GM19023 (cell line): ENCODE measurements at regions not wholly inside any gene's neighbourhood (a gene's known extent, or its start where the extent isn't known, plus 50 kb on each side); places are given as distances from the start of the nearest gene placed in this dataset.
"Not testable (repeated sequence)": the region's sequence is repeated elsewhere in the genome, so short reads cannot be mapped to it uniquely, and the experiment has no call there.

Experiments
- ATAC-seq: cut with Tn5 transposase; IDR thresholded peaks from one replicate; pipeline ENCODE4 v1.9.1; 2021; ENCODE audit warnings: mild to moderate bottlenecking, moderate library complexity; ENCODE audit not compliant: unreplicated experiment

DNA sequence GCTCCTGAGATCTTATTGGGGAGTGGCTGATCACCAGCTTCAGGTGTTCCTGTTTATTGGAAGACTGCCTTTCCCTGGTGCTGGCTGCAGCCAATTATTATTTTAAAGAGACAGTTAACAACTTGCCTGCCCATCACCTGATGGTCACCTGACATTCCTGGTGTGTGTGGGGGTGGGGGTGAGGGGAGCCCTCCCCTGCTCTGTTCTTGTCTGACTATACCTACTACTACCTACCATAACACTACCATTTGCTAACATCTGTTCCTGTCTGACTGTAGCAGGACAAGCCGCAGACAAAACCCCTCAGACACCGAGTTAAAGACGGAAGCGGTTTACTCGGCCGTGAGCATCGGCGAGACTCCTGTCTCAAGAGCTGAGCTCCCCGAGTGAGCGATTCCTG lies 54.9 kb upstream of the NBPF3 start:
- no peak for ATAC-seq

DNA sequence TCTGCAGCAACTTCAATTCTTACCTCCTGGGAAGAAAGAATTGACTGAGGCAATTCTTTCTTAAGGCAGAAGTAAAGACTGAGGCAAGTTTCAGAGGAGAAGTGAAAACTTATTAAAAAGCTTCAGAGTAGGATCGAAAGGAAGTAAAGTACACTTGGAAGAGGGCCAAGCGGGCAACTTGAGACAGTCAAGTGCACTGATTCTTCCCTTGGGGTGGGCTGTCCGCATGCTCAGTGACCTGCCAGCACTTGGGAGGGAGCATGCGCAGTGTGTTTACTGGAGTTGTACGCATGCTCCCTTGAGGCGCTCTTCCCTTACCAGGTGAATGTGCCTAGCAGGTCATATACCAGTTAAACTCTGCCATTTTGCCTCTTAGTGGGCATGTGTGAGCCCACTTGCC lies 55.3 kb upstream of the NBPF3 start:
- no peak for ATAC-seq

GRCh38 chr1:21383785-21384401 lies 56.0 kb upstream of the NBPF3 start:
- no peak for ATAC-seq

DNA sequence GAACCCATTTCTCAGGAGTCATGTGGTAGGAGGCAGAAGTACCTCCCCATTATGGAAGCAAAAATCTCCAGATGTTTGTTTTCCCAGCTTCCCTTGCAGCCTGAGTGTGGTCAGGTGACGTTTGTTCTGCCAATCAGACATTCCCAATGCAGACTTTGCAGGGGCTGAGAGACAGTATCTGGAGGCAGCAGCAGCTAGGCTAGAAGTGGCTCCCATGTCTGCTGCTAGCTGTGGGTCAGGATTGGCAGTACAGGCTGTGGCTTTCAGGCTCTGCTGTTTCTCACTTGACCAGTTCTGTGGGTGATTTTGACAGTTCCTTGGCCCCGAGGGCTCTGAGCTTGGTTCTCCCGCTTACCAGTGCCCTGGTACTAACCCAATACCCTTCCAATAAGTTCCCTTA lies 58.6 kb upstream of the NBPF3 start:
- no peak for ATAC-seq

- not testable (repeated sequence) for ATAC-seq
Observed at GRCh38 chr1:21380147-21380546, 59.8 kb upstream of the NBPF3 start.

GRCh38 chr1:21379571-21379970 lies 60.4 kb upstream of the NBPF3 start:
- no peak for ATAC-seq

GRCh38 chr1:21378705-21379494 lies 61.0 kb upstream of the NBPF3 start:
- ATAC-seq = no peak

GRCh38 chr1:21372383-21372782 lies 67.6 kb upstream of the NBPF3 start:
- no peak for ATAC-seq

DNA sequence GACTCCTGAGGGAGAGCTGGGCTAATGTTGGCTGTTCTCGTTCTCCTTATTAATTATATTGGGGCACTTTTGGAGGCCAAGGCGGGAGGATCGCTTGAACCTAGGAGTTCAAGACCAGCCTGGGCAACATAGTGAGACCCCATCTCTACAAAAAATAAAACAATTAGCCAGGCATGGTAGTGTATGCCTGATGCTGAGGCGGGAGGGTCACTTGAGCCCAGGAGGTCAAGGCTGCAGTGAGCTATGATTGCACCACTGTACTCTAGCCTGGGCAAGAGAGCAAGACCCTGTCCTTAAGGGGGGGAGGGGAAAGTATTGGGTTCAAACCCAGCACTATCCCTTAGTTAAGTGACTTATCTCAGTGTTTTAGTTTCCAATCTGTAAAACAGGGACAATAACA lies 70.0 kb upstream of the NBPF3 start:
- ATAC-seq = no peak

DNA sequence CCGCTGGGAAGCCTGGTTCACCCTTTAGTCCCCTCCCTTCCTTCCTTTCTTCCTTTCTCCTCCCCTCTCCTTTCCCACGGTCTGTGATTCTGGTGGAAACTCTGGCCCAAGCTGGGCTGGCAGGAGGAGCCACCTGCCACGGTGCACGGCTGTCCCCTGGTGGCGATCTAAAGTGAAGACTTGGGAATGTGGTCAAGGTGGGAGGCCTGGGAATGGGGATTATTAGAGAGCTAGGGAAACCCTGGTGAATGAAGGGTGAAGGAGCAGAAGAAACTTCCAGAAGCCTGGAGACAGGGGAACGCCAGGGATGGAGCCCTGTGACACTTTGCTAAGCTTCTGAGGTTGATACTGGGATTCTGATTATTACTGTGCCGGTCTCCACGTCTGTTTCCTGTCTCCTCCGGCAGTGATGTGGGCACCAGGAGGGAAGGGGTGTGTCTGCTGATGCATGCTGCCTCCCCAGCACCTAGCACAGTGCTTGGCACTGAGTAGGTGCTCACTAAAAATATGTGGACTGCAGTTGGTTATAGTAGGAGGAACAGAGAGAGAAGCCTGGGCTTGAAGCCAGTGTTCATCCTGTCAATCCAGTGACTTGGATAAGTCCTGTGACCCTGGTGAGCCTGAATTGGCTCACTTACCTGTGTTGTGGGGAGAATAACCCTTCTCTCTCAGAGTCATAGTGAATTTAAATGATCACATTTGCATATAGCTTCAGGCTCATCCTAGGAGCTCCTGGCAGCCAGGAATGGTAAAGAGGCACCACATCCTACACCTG lies 71.2 kb upstream of the NBPF3 start:
- ATAC-seq = no peak

DNA sequence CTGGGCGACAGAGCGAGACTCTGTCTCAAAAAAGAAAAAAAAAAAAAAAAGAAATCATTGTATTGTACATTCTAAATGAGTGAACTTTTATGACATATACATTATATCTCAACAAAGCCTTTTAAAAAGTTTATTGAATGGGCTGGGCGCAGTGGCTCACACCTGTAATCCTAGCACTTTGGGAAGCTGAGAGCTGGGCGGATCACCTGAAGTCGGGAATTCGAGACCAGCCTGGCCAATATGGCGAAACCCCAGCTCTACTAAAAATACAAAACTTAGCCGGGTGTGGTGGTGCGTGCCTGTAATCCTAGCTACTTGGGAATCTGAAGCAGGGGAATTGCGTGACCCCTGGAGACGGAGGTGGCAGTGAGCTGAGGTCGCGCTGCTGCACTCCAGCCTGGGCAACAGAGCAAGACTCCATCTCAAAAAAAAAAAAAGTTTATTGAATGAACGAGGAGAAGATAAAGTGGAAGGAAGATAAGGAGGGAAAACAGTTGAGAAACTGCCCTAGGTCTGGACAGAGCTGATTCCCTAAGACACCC lies 71.9 kb upstream of the NBPF3 start:
- not testable (repeated sequence) for ATAC-seq

DNA sequence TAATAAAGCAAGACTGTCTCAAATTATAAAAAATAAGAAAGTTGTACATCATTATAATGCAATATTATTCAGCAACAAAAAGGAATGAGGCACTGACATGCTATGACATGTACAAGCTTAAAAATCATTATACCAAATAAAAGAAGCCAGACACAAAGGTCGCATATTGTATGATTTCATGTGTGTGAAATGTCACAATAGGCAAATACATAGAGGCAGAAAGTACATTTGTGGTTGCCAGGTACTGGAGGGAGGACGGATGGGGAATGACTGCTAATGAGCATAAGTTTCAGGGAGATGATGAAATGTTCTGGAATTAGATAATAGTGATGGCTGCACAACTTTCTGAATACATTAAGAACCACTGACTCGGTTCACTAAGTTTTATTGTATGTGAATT lies 73.6 kb upstream of the NBPF3 start:
- ATAC-seq = no peak

- ATAC-seq = no peak
Observed at GRCh38 chr1:21365036-21365435, 74.8 kb upstream of the ECE1 start.

DNA sequence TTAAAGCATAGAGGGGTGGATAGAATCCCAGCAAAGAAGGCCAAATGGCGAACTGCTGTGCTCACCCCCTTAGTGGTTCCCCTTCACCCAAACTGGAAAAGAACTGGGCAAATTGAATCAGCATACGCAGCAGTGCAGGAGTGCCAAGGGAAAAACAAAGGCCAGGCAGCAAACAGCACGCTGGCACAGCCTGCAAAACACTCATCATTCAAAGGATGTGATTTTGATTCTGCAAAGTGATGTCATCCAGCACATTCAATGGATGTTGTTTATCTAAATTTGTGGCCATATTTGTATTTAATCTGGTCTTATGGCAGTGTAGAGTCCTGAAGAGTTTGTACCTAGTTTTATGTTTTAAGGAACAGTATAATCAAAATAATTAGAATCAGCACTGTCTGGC lies 71.8 kb upstream of the ECE1 start:
- no peak for ATAC-seq

DNA sequence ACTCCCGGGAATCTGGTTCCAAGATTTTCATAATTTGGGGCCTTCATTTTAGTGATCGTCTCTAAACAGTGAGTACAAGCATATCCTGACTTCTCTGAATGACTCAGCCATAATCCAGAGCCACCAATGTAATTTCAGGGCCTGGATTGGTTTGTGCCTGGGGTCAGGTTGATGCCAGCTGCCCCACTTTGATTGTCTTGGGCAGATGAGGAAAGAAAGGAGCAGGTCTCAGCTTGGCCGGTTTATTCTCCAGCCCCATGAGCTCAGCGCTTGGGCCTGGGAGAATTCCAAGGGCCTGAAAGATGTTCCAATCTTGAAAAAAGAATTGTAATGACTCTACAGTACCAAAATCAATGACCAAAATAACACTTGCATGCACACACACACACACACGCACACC lies 71.2 kb upstream of the ECE1 start:
- no peak for ATAC-seq

DNA sequence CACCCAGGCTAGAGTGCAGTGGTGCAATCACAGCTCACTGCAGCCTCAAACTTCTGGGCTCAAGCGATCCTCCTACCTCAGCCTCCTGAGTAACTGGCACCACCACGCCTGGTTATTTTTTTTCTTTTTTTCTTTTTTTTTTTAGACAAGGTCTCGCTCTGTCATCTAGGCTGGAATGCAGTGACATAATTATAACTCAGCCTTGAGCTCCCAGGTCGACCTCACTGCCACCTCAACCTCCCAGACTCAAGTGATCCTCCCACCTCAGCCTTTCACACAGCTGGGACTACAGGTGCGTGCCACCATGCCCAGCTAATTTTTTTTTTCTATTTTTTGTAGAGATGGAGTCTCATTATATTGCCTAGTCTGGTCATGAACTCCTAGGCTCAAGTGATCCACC lies 66.9 kb upstream of the ECE1 start:
- ATAC-seq = no peak

GRCh38 chr1:21355956-21356355 lies 65.7 kb upstream of the ECE1 start:
- no peak for ATAC-seq

DNA sequence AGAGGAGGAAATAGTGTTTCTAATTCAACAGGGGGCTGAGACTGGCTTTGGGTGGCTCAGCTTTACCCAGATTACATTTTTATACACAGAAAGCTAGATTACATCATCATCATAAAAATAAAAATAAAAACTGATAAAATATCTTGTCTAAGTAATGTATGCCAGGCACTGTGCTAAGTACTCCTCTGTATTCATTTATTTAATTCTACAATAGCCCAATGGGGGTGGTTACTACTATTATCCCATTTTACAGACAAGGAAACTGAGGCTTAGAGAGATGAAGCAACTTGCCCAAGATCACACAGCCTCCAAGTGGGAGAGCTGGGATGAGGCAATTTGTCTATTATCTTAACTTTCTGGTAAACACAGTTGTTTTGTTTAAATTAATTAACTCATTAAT lies 62.3 kb upstream of the ECE1 start:
- no peak for ATAC-seq

DNA sequence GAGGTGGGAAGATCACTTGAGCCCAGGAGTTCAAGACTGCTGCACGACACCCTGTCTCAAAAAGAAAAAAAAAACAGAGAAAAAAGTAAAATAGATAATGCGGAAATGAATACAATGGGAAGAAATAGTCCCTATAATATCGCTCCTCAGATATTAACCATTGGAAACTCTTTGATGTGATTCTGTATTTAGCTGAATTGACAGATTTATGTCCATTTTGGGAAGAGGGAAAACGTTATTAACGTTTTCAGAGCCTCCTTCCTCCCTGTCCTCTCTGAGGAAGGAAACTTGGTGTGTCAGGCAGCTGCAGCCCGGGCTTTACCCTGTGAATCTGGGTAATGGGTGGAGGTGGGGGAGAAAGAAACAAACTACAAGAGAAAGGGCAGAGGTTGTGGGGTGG lies 61.6 kb upstream of the ECE1 start:
- ATAC-seq = no peak

- no peak for ATAC-seq
Observed at GRCh38 chr1:21350202-21350885, 60.1 kb upstream of the ECE1 start.

DNA sequence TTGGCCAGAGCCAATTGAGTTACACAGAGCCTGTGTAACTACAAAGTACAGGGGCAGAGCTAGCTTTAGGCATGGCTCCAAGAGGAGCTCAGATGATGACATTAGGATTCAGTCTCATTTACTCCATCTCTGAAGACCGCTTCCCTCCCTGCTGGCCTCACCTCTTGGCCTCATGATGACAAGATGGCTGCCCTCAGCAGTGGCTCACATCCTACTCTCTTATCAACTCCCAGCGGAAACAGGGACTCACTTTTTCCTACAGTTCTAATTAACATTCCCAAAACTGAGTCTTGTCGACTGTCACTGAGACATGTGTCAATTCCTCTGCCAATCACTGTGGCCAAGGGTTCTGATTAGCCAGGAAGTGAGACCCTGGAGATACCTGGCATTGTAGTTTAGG lies 59.4 kb upstream of the ECE1 start:
- no peak for ATAC-seq
